BLaER1 treated with 17β-estradiol and CSF1 and Interleukin-3, amounts not matched to agents 10 nM and 100 nM (cell line): ENCODE measurements at regions not wholly inside any gene's neighbourhood (a gene's known extent, or its start where the extent isn't known, plus 50 kb on each side); places are given as distances from the start of the nearest gene placed in this dataset.

ENCODE experiments used
- H3K27ac ChIP-seq, 11 experiments: shearing (Covaris generic); formaldehyde crosslinking; 2 replicates each; pipeline ENCODE4 v1.8.1; 2022
- H3K27me3 ChIP-seq, 11 experiments: shearing (Covaris generic); formaldehyde crosslinking; 2 replicates each; pipeline ENCODE4 v1.8.1; 2022
- H3K36me3 ChIP-seq, 11 experiments: shearing (Covaris generic); formaldehyde crosslinking; 2 replicates each; pipeline ENCODE4 v1.8.1; 2022
- H3K4me1 ChIP-seq, 10 experiments: shearing (Covaris generic); formaldehyde crosslinking; 2 replicates each; pipeline ENCODE4 v1.8.1; 2022
- H3K4me2 ChIP-seq, 11 experiments: shearing (Covaris generic); formaldehyde crosslinking; 2 replicates each; pipeline ENCODE4 v1.8.1; 2022
- H3K4me3 ChIP-seq, 10 experiments: shearing (Covaris generic); formaldehyde crosslinking; 2 replicates each; pipeline ENCODE4 v1.8.1; 2022
- H3K9ac ChIP-seq, 11 experiments: shearing (Covaris generic); formaldehyde crosslinking; 2 replicates each; pipeline ENCODE4 v1.8.1; 2022
- H3K9me3 ChIP-seq, 11 experiments: shearing (Covaris generic); formaldehyde crosslinking; replicated peaks in 1 of 11; 2 replicates each; pipeline ENCODE4 v1.8.1; 2022
- H4K20me1 ChIP-seq, 11 experiments: shearing (Covaris generic); formaldehyde crosslinking; 2 replicates each; pipeline ENCODE4 v1.8.1; 2022
- Cebpa-rat ChIP-seq, 11 experiments: shearing (Covaris generic); IDR thresholded peaks; 2 replicates each; pipeline ENCODE4 v1.8.1; 2022

DNA sequence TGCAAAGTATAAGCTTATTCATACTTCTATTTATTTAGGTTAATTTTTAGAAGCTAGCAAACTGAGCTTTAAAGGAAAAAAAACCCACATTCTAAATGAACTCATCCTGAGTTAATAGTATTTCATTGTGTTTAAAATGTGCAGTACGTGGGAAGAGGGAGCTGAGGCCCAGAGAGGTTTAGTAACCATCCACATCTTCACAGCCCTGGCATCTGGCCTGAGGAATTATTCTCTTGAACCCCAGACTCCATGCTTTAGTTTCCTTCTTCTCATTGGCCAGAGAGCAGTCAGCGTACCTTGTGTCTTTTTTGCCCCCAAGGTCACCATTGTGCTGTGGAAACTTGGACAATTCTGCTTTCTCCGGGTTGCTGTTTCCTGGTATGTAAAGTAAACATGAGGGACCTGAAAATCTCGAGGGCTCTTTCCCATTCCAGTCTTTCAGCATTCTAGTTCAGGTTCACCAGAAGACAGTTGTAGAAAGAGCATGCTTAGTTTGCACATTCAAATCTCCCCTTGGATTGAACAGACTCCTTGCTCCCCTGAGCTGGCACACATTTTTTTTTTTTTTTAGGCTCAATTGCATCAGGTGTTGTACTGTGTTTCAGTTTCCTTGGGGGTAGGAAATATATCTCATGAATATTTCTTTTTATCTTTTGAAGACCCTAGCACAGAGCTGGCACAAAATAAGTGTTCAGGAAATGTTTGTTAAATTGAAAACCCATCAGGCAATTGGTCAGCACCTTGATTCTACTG is 81.4 kb downstream of the MYCN start:
- Histone ChIP-seq H4K20me1 (no peaks in the 10 kb centered on the region), H3K4me1 (peaks cover 0 to 9% (median 5%) of the 10 kb centered on the region in 10 experiments; a peak in 7 of 20 replicates), H3K27me3 (no peaks in the 10 kb centered on the region), H3K9ac (no peak overlapping the region), H3K9me3 (peaks cover 0 to 3% (median 0%) of the 10 kb centered on the region in 11 experiments; a peak in 2 of 22 replicates), H3K36me3 (no peaks in the 10 kb centered on the region), H3K4me2 (no peak overlapping the region), H3K27ac (no peak overlapping the region), H3K4me3 (no peak overlapping the region)
- no peak for TF ChIP-seq Cebpa-rat (IDR thresholded peaks at IDR 0.05)

- no peak overlapping the region for H3K4me2 ChIP-seq
- H3K27ac ChIP-seq = no peak overlapping the region
- TF ChIP-seq Cebpa-rat (IDR thresholded peaks at IDR 0.05) = no peak
- H3K36me3 ChIP-seq = no peaks in the 10 kb centered on the region
- no peaks in the 10 kb centered on the region for H4K20me1 ChIP-seq
- no peak overlapping the region for H3K4me3 ChIP-seq
- peaks cover 0 to 11% (median 5%) of the 10 kb centered on the region in 10 experiments; a peak in 7 of 20 replicates for H3K4me1 ChIP-seq
- H3K9ac ChIP-seq = no peak overlapping the region
- no peaks in the 10 kb centered on the region for H3K27me3 ChIP-seq
- peaks cover 0 to 3% (median 0%) of the 10 kb centered on the region in 11 experiments; a peak in 2 of 22 replicates for H3K9me3 ChIP-seq
These were observed 80.1 kb downstream of the MYCN start for GRCh38 chr2:16020389-16021008.

- Histone ChIP-seq H3K4me3 (no peak overlapping the region), H3K27ac (no peak overlapping the region), H3K4me2 (no peak overlapping the region), H3K36me3 (no peaks in the 10 kb centered on the region), H4K20me1 (no peaks in the 10 kb centered on the region), H3K9me3 (peaks cover 0 to 3% (median 0%) of the 10 kb centered on the region in 11 experiments; a peak in 2 of 22 replicates), H3K9ac (no peak overlapping the region), H3K4me1 (peaks cover 0 to 14% (median 5%) of the 10 kb centered on the region in 10 experiments; a peak in 7 of 20 replicates), H3K27me3 (no peaks in the 10 kb centered on the region)
- no peak for TF ChIP-seq Cebpa-rat (IDR thresholded peaks at IDR 0.05)
These were observed 79.4 kb downstream of the MYCN start for GRCh38 chr2:16019617-16020351.

DNA sequence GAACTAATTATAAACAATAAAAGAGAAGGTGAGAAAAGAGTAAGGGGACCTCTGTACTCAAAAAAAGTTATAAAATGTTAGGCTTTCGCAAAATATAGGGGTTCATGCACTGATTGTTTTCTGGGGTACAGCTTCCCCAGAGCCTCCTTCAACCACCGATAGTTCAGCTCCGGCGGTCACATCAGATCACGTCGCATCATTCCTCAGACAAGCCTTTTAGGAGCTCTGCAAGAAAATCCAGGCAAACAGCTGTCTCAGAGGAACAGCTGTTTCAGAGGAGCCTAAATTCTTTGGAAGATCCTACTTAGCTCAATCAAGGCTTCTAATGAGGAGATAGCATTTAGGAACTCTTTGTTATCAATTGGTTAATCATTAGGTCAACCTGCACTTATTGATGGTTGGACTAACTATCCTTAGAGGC is 78.7 kb downstream of the MYCN start:
- Histone ChIP-seq H3K27me3 (no peaks in the 10 kb centered on the region), H3K4me1 (peaks cover 0 to 14% (median 5%) of the 10 kb centered on the region in 10 experiments; a peak in 7 of 20 replicates), H3K9ac (no peak overlapping the region), H4K20me1 (no peaks in the 10 kb centered on the region), H3K27ac (no peak overlapping the region), H3K4me3 (no peak overlapping the region), H3K36me3 (no peaks in the 10 kb centered on the region), H3K9me3 (peaks cover 0 to 3% (median 0%) of the 10 kb centered on the region in 11 experiments; a peak in 2 of 22 replicates), H3K4me2 (peak overlapping the region in 2 of 11 experiments; percentile 9 to 12; a peak in 1 of 22 replicates)
- no peak for TF ChIP-seq Cebpa-rat (IDR thresholded peaks at IDR 0.05)

DNA sequence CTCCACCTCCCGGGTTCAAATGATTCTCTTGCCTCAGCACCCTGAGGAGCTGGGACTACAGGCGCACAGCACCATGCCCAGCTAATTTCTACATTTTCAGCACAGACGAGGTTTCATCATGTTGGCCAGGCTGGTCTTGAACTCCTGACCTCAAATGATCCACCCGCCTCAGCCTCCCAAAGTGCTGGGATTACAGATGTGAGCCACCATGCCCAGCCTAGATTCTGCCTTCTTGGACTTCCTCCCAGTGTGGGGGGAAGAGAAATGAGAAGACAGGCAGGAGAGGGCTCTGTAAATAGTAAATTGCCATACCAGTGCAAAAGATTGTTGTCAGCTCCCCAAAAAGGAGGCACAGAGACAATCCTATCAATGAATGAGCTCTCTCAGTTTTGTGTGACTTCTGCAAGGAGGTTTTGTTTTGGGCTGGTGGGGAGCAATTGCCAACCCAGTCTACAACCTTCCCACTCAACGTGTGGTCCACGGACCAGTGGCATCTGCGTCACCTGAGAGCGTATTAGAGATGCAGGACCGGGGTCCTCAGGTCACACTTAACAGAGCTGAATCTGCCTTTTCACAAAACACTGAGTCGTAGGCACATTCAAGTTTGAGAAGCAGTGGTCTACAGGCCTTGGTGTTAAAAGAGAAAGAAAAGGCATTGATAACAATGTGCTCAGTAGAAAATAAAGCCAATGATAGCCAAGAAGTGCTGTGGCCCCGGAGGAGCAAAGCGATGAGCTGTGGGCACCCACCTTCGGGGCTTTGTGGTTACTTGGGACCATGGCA is 78.1 kb downstream of the MYCN start:
- no peaks in the 10 kb centered on the region for H3K27me3 ChIP-seq
- no peak for TF ChIP-seq Cebpa-rat (IDR thresholded peaks at IDR 0.05)
- H3K36me3 ChIP-seq = no peaks in the 10 kb centered on the region
- H3K4me3 ChIP-seq = no peak overlapping the region
- peak overlapping the region in 2 of 11 experiments; percentile 9 to 12; a peak in 1 of 22 replicates for H3K4me2 ChIP-seq
- no peaks in the 10 kb centered on the region for H4K20me1 ChIP-seq
- H3K9ac ChIP-seq = no peak overlapping the region
- H3K4me1 ChIP-seq = peaks cover 0 to 14% (median 5%) of the 10 kb centered on the region in 10 experiments; a peak in 8 of 20 replicates
- no peak overlapping the region for H3K27ac ChIP-seq
- peaks cover 0 to 3% (median 0%) of the 10 kb centered on the region in 11 experiments; a peak in 2 of 22 replicates for H3K9me3 ChIP-seq

DNA sequence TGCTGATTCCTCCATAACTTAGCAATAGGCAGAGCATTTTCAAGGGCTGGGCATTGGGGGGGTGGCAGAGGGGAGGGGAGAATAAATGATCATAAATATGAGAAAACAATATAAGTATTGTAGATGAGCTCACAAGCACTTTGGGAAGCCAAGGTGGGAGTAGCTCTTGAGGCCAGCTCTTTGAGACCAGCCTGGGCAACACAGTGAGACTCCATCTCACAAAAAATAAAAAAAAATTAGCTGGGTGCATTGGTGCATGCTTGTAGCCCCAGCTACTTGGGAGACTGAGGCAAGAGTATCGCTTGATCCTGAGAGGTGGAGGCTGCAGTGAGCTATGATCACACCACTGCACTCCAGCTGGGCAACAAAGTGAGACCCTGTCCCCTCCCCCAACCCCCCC is 75.9 kb downstream of the MYCN start:
- Histone ChIP-seq H3K4me3 (no peak overlapping the region), H3K27ac (no peak overlapping the region), H3K4me1 (peaks cover 0 to 20% (median 6%) of the 10 kb centered on the region in 10 experiments; a peak in 10 of 20 replicates), H3K9ac (no peak overlapping the region), H4K20me1 (no peaks in the 10 kb centered on the region), H3K9me3 (peaks cover 0 to 3% (median 0%) of the 10 kb centered on the region in 11 experiments; a peak in 2 of 22 replicates), H3K36me3 (no peaks in the 10 kb centered on the region), H3K27me3 (no peaks in the 10 kb centered on the region), H3K4me2 (no peak overlapping the region)
- TF ChIP-seq Cebpa-rat (IDR thresholded peaks at IDR 0.05) = no peak

GRCh38 chr2:16015903-16016265 is 75.5 kb downstream of the MYCN start:
- Histone ChIP-seq H3K9me3 (peaks cover 0 to 3% (median 0%) of the 10 kb centered on the region in 11 experiments; a peak in 2 of 22 replicates), H3K4me3 (no peak overlapping the region), H3K36me3 (no peaks in the 10 kb centered on the region), H3K9ac (no peak overlapping the region), H3K4me2 (no peak overlapping the region), H3K27me3 (no peaks in the 10 kb centered on the region), H3K27ac (no peak overlapping the region), H3K4me1 (peaks cover 0 to 20% (median 6%) of the 10 kb centered on the region in 10 experiments; a peak in 10 of 20 replicates), H4K20me1 (no peaks in the 10 kb centered on the region)
- no peak for TF ChIP-seq Cebpa-rat (IDR thresholded peaks at IDR 0.05)

- Histone ChIP-seq H3K27ac (no peak overlapping the region), H3K27me3 (no peaks in the 10 kb centered on the region), H4K20me1 (no peaks in the 10 kb centered on the region), H3K4me1 (peaks cover 0 to 20% (median 6%) of the 10 kb centered on the region in 10 experiments; a peak in 10 of 20 replicates), H3K4me3 (no peak overlapping the region), H3K36me3 (no peaks in the 10 kb centered on the region), H3K9ac (no peak overlapping the region), H3K4me2 (no peak overlapping the region), H3K9me3 (peaks cover 0 to 3% (median 0%) of the 10 kb centered on the region in 11 experiments; a peak in 2 of 22 replicates)
- no peak for TF ChIP-seq Cebpa-rat (IDR thresholded peaks at IDR 0.05)
These were observed 75.0 kb downstream of the MYCN start for GRCh38 chr2:16015210-16015902.
